Activated B cell treated with CpG ODN at 0.5 μM for 24 hours (primary cell): ENCODE measurements at regions not wholly inside any gene's neighbourhood (a gene's known extent, or its start where the extent isn't known, plus 50 kb on each side); places are given as distances from the start of the nearest gene placed in this dataset.

Experiments used
- ATAC-seq: fragments of 200-7000 bp; cut with Tn5 transposase; one replicate; pipeline ENCODE4 v1.10.0; 2021; ENCODE audit warnings: low read depth, mild to moderate bottlenecking, moderate library complexity
- CTCF ChIA-PET: fragments of 350-600 bp; sonication (Branson Sonifier 250); formaldehyde crosslinking; loops from one replicate; lab custom pipeline; 2021; ENCODE audit warnings: antibody characterized with exemption; lab: Charles Lee
- POLR2A ChIA-PET: fragments of 350-600 bp; sonication (Branson Sonifier 250); formaldehyde crosslinking; loops from one replicate; lab custom pipeline; 2021; ENCODE audit warnings: antibody characterized with exemption; lab: Charles Lee
- DNase-seq: peaks from one replicate; pipeline ENCODE4 v3.0.0; 2022
- H3K27ac Mint-ChIP-seq: one replicate; pipeline ENCODE4 v1.8.0; 2020; ENCODE audit warnings: mixed read lengths
- H3K27me3 Mint-ChIP-seq: one replicate; pipeline ENCODE4 v1.8.0; 2021; ENCODE audit warnings: mixed read lengths
- H3K36me3 Mint-ChIP-seq: one replicate; pipeline ENCODE4 v1.8.0; 2021; ENCODE audit warnings: low read depth, mixed read lengths
- H3K4me1 Mint-ChIP-seq: one replicate; pipeline ENCODE4 v1.8.0; 2021; ENCODE audit warnings: mixed read lengths
- H3K4me3 Mint-ChIP-seq: one replicate; pipeline ENCODE4 v1.8.0; 2020; ENCODE audit warnings: mild to moderate bottlenecking, mixed read lengths
- H3K9me3 Mint-ChIP-seq: one replicate; pipeline ENCODE4 v1.8.0; 2020; ENCODE audit warnings: mixed read lengths
- CTCF ChIP-seq: fragments of 200-600 bp; IDR thresholded peaks from one replicate; pipeline ENCODE4 v1.8.0; 2022; ENCODE audit warnings: antibody characterized with exemption, mild to moderate bottlenecking
- intact Hi-C: fragments of 100-400 bp; cut with micrococcal nuclease; formaldehyde crosslinking; loops from one replicate; pipeline ENCODE4 v1.15.1; 2024

- peak; percentile 38 for ATAC-seq
- Mint-ChIP-seq H3K27me3 (peaks cover 6% of the 10 kb centered on the region), H3K36me3 (no peaks in the 10 kb centered on the region), H3K9me3 (no peaks in the 10 kb centered on the region), H3K27ac (no peak overlapping the region), H3K4me1 (peaks cover 4% of the 10 kb centered on the region), H3K4me3 (no peak overlapping the region)
- intact Hi-C loops: loop anchor here (5.0 kb wide), 3 partner anchors 905 to 1940 kb away; partner anchors contain the start of gene CCER1
- POLR2A ChIA-PET: interaction anchor here (0.9 kb wide), 1 partner anchor 508 kb away, joined by 3 read pairs; the partner anchor contains the start of gene POC1B
- peak; percentile 78 for TF ChIP-seq CTCF
- CTCF ChIA-PET: interaction anchor here (0.6 to 3.9 kb wide), 12 partner anchors 9 to 513 kb away, joined by 3 to 80 read pairs (median 5); partner anchors contain the start of gene GALNT4
- no peak for DNase-seq
Observed at GRCh38 chr12:89016970-89017778, 335.1 kb downstream of the DUSP6 start.

- CTCF ChIA-PET: interaction anchor here (1.3 kb wide), 1 partner anchor 514 kb away, joined by 7 read pairs; no protein-coding TSS in a partner anchor
- Mint-ChIP-seq H3K4me1 (peaks cover 4% of the 10 kb centered on the region), H3K27me3 (peaks cover 6% of the 10 kb centered on the region), H3K36me3 (no peaks in the 10 kb centered on the region), H3K27ac (no peak overlapping the region), H3K4me3 (no peak overlapping the region), H3K9me3 (no peaks in the 10 kb centered on the region)
- ATAC-seq (no peak), DNase-seq (no peak)
- intact Hi-C loops: loop anchor here (5.0 kb wide), 3 partner anchors 903 to 1942 kb away; partner anchors contain the start of gene CCER1
- POLR2A ChIA-PET: no interaction called here
- TF ChIP-seq CTCF: no peak
Observed at GRCh38 chr12:89015419-89015818, 336.9 kb downstream of the DUSP6 start.

DNA sequence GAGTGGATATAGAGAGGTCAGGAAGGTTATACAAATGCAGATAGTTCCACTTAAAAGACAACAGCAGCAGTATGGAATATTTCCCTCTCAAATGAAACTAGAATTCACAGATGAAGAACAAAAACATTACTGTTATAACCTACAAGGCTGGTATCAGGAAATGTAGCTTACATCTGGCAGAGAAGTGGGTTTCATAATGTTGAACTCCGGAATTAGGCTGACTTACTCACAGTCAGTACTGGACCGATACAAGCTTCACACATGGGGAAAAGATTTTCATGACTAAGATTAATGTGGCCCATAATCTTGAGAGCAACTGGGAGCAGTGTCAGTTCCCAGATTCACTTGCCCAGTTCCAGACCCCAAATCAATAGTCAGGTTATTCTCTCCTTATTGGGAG is 353.9 kb downstream of the DUSP6 start:
- Mint-ChIP-seq H3K4me3 (no peak overlapping the region), H3K27me3 (peaks cover 4% of the 10 kb centered on the region), H3K9me3 (no peaks in the 10 kb centered on the region), H3K4me1 (no peaks in the 10 kb centered on the region), H3K36me3 (no peaks in the 10 kb centered on the region), H3K27ac (no peak overlapping the region)
- TF ChIP-seq CTCF: no peak
- ChIA-PET POLR2A (no interaction called here), CTCF (no interaction called here)
- DNase-seq: no peak
- intact Hi-C loops: no loop called here
- no peak for ATAC-seq

DNA sequence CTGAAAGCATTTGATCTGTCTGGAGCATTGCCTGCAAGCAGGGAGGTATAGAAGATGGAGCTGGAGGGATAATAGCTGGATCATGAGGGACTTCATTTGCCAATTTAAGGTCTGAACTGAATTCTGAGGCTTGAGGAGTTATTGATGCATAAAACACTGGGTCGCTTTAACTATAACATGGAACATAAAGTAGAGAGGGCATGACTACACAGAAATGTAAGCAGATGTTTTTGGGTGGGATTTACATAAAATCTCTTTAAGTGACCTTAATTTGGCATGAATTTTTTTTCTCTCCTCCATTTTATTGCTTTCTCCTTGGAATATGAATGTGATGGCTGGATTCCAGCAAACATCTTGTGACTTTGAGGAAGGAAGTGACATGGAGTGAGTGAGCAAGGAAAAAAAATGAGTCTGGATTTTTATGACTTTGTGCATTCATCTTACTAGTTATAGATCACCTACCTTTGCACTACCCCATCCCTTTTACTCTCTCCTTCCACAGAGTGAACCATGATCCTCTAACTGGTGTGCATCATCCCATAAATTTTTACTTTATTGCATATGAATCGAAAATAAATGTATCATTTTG is 356.0 kb downstream of the DUSP6 start:
- DNase-seq (no peak), ATAC-seq (no peak)
- Mint-ChIP-seq H3K4me1 (no peaks in the 10 kb centered on the region), H3K9me3 (no peaks in the 10 kb centered on the region), H3K4me3 (no peak overlapping the region), H3K36me3 (no peaks in the 10 kb centered on the region), H3K27ac (no peak overlapping the region), H3K27me3 (no peaks in the 10 kb centered on the region)
- ChIA-PET CTCF (no interaction called here), POLR2A (no interaction called here)
- no peak for TF ChIP-seq CTCF
- intact Hi-C loops: no loop called here

GRCh38 chr12:88994971-88995370 is 357.3 kb downstream of the DUSP6 start:
- Mint-ChIP-seq H3K9me3 (no peaks in the 10 kb centered on the region), H3K4me1 (no peaks in the 10 kb centered on the region), H3K4me3 (no peak overlapping the region), H3K36me3 (no peaks in the 10 kb centered on the region), H3K27ac (no peak overlapping the region), H3K27me3 (peaks cover 2% of the 10 kb centered on the region)
- ChIA-PET POLR2A (no interaction called here), CTCF (no interaction called here)
- no peak for TF ChIP-seq CTCF
- DNase-seq (no peak), ATAC-seq (no peak)
- intact Hi-C loops: no loop called here
